ENCODE measurements at regions not wholly inside any gene's neighbourhood (a gene's known extent, or its start where the extent isn't known, plus 50 kb on each side); places are given as distances from the start of the nearest gene placed in this dataset.

GRCh38 chr4:3364634-3365314 is 72.0 kb downstream of the RGS12 start:
- no peak for DNase-seq
- 92 to 96% (median 94%) methylated on average over 18 of the region's 18 CpGs for WGBS, 3 donors
- TF ChIP-seq EP300 (IDR thresholded peaks at IDR 0.05) (no peak), POLR2A (IDR thresholded peaks at IDR 0.05) (no peak), CTCF (IDR thresholded peaks at IDR 0.05) (no peak)
- no peak overlapping the region for H3K27ac ChIP-seq
- peaks cover 5% of the 10 kb centered on the region for H3K4me1 ChIP-seq (ENCODE audit: insufficient read depth)
- no peaks in the 10 kb centered on the region for H3K9me3 ChIP-seq
- intact Hi-C loops (cut with DNase I), result no loop called here
- no peaks in the 10 kb centered on the region for H3K36me3 ChIP-seq
- H3K27me3 ChIP-seq, result no peaks in the 10 kb centered on the region
- H3K4me3 ChIP-seq, result no peak overlapping the region

GRCh38 chr4:3365326-3365725 is 72.5 kb downstream of the RGS12 start:
- peaks cover 6% of the 10 kb centered on the region for H3K4me1 ChIP-seq (ENCODE audit: insufficient read depth)
- no peak overlapping the region for H3K4me3 ChIP-seq
- no peaks in the 10 kb centered on the region for H3K9me3 ChIP-seq
- DNase-seq, result no peak
- TF ChIP-seq CTCF (IDR thresholded peaks at IDR 0.05), result no peak
- no peak for TF ChIP-seq POLR2A (IDR thresholded peaks at IDR 0.05)
- TF ChIP-seq EP300 (IDR thresholded peaks at IDR 0.05), result no peak
- 89 to 91% (median 90%) methylated on average over 11 of the region's 11 CpGs for WGBS, 3 donors
- no peaks in the 10 kb centered on the region for H3K27me3 ChIP-seq
- intact Hi-C loops (cut with DNase I), result no loop called here
- no peaks in the 10 kb centered on the region for H3K36me3 ChIP-seq
- no peak overlapping the region for H3K27ac ChIP-seq

- H3K27me3 ChIP-seq, result no peaks in the 10 kb centered on the region
- no peak overlapping the region for H3K4me3 ChIP-seq
- no peak for DNase-seq
- H3K4me1 ChIP-seq (ENCODE audit: insufficient read depth), result peaks cover 8% of the 10 kb centered on the region
- no peaks in the 10 kb centered on the region for H3K36me3 ChIP-seq
- no peaks in the 10 kb centered on the region for H3K9me3 ChIP-seq
- TF ChIP-seq POLR2A (IDR thresholded peaks at IDR 0.05), result no peak
- TF ChIP-seq CTCF (IDR thresholded peaks at IDR 0.05), result no peak
- no peak for TF ChIP-seq EP300 (IDR thresholded peaks at IDR 0.05)
- no peak overlapping the region for H3K27ac ChIP-seq
- intact Hi-C loops (cut with DNase I), result no loop called here
- 88 to 91% (median 90%) methylated on average over 30 of the region's 30 CpGs for WGBS, 3 donors
Measured at GRCh38 chr4:3365871-3366842, 73.3 kb downstream of the RGS12 start.

GRCh38 chr4:3366893-3367775 is 74.3 kb downstream of the RGS12 start:
- Histone ChIP-seq H3K36me3 (no peaks in the 10 kb centered on the region), H3K27me3 (no peaks in the 10 kb centered on the region), H3K4me3 (no peak overlapping the region), H3K4me1 (ENCODE audit: insufficient read depth) (peaks cover 15% of the 10 kb centered on the region), H3K9me3 (no peaks in the 10 kb centered on the region), H3K27ac (no peak overlapping the region)
- 88 to 93% (median 91%) methylated on average over 30 of the region's 30 CpGs for WGBS, 3 donors
- intact Hi-C loops (cut with DNase I), result no loop called here
- TF ChIP-seq EP300 (IDR thresholded peaks at IDR 0.05), result no peak
- no peak for TF ChIP-seq POLR2A (IDR thresholded peaks at IDR 0.05)
- TF ChIP-seq CTCF (IDR thresholded peaks at IDR 0.05), result no peak
- no peak for DNase-seq

Data from ovary (tissue), 7 donors.